ENCODE measurements at regions not wholly inside any gene's neighbourhood (a gene's known extent, or its start where the extent isn't known, plus 50 kb on each side); places are given as distances from the start of the nearest gene placed in this dataset.

- no peak for DNase-seq
These were observed 58.6 kb downstream of the TMEM17 start for GRCh38 chr2:62447411-62447810.

- no peak for DNase-seq
These were observed 59.5 kb downstream of the TMEM17 start for GRCh38 chr2:62446491-62446890.

- no peak for DNase-seq
These were observed 62.1 kb downstream of the TMEM17 start for GRCh38 chr2:62443886-62444285.

GRCh38 chr2:62443471-62443870 lies 62.5 kb downstream of the TMEM17 start:
- DNase-seq: no peak

- no peak for DNase-seq
These were observed 64.2 kb downstream of the TMEM17 start for GRCh38 chr2:62441824-62442223.

GRCh38 chr2:62441421-62441820 lies 64.6 kb downstream of the TMEM17 start:
- no peak for DNase-seq

- no peak for DNase-seq
These were observed 65.6 kb downstream of the TMEM17 start for GRCh38 chr2:62440281-62440946.

GRCh38 chr2:62439425-62439824 lies 66.6 kb downstream of the TMEM17 start:
- no peak for DNase-seq

- DNase-seq: no peak
These were observed 68.2 kb downstream of the TMEM17 start for GRCh38 chr2:62437785-62438184.

- DNase-seq: no peak
These were observed 70.3 kb downstream of the TMEM17 start for GRCh38 chr2:62435720-62436119.

- DNase-seq: no peak
These were observed 73.6 kb downstream of the TMEM17 start for GRCh38 chr2:62432407-62432806.

GRCh38 chr2:62431512-62431911 lies 74.5 kb downstream of the TMEM17 start:
- DNase-seq: no peak

GRCh38 chr2:62430146-62430545 lies 75.8 kb downstream of the TMEM17 start:
- DNase-seq: no peak

GRCh38 chr2:62427146-62427545 lies 78.8 kb downstream of the TMEM17 start:
- no peak for DNase-seq

GRCh38 chr2:62426154-62426912 lies 79.7 kb downstream of the TMEM17 start:
- no peak for DNase-seq

GRCh38 chr2:62425684-62426083 lies 80.3 kb downstream of the TMEM17 start:
- no peak for DNase-seq

GRCh38 chr2:62424899-62425298 lies 81.1 kb downstream of the TMEM17 start:
- no peak for DNase-seq

GRCh38 chr2:62423883-62424458 lies 82.0 kb downstream of the TMEM17 start:
- peak in 1 of 2 experiments; percentile 13 for DNase-seq

- no peak for DNase-seq
These were observed 82.8 kb downstream of the TMEM17 start for GRCh38 chr2:62423235-62423634.

- DNase-seq: no peak
These were observed 90.5 kb downstream of the TMEM17 start for GRCh38 chr2:62415518-62415917.

- DNase-seq: no peak
These were observed 91.0 kb downstream of the TMEM17 start for GRCh38 chr2:62415019-62415431.

GRCh38 chr2:62413116-62413663 lies 92.8 kb downstream of the TMEM17 start:
- no peak for DNase-seq

- DNase-seq: no peak
These were observed 93.7 kb downstream of the TMEM17 start for GRCh38 chr2:62412347-62412742.

- DNase-seq: no peak
These were observed 95.0 kb downstream of the TMEM17 start for GRCh38 chr2:62410926-62411456.
